ENCODE measurements at regions not wholly inside any gene's neighbourhood (a gene's known extent, or its start where the extent isn't known, plus 50 kb on each side); places are given as distances from the start of the nearest gene placed in this dataset.

GRCh38 chr2:238576674-238577073, 149.9 kb downstream of the ASB1 start:
- Mint-ChIP-seq H3K27me3 (peaks cover 2% of the 10 kb centered on the region), H3K4me3 (no peak overlapping the region), H3K27ac (no peak overlapping the region), H3K9me3 (no peaks in the 10 kb centered on the region), H3K36me3 (ENCODE audit: low read depth) (no peaks in the 10 kb centered on the region), H3K4me1 (no peaks in the 10 kb centered on the region)
- intact Hi-C loops (cut with micrococcal nuclease), result no loop called here
- no peak for TF ChIP-seq CTCF (IDR thresholded peaks at IDR 0.05)
- ATAC-seq (ENCODE audit: low read depth), result no peak
- ChIA-PET CTCF (no interaction called here), POLR2A (no interaction called here)
- DNase-seq, result no peak

GRCh38 chr2:238578256-238578655, 151.5 kb downstream of the ASB1 start:
- Mint-ChIP-seq H3K36me3 (ENCODE audit: low read depth) (no peaks in the 10 kb centered on the region), H3K9me3 (no peaks in the 10 kb centered on the region), H3K4me3 (no peak overlapping the region), H3K27ac (no peak overlapping the region), H3K27me3 (peaks cover 2% of the 10 kb centered on the region), H3K4me1 (no peaks in the 10 kb centered on the region)
- TF ChIP-seq CTCF (IDR thresholded peaks at IDR 0.05), result no peak
- POLR2A ChIA-PET, result no interaction called here
- DNase-seq, result no peak
- intact Hi-C loops (cut with micrococcal nuclease), result no loop called here
- CTCF ChIA-PET, result no interaction called here
- no peak for ATAC-seq (ENCODE audit: low read depth)

- H3K27me3 Mint-ChIP-seq, result peaks cover 2% of the 10 kb centered on the region
- DNase-seq (no peak), ATAC-seq (ENCODE audit: low read depth) (no peak)
- H3K4me3 Mint-ChIP-seq, result no peak overlapping the region
- H3K36me3 Mint-ChIP-seq (ENCODE audit: low read depth), result no peaks in the 10 kb centered on the region
- intact Hi-C loops (cut with micrococcal nuclease), result no loop called here
- CTCF ChIA-PET, result no interaction called here
- no peaks in the 10 kb centered on the region for H3K4me1 Mint-ChIP-seq
- peaks cover 5% of the 10 kb centered on the region for H3K9me3 Mint-ChIP-seq
- no peak for TF ChIP-seq CTCF (IDR thresholded peaks at IDR 0.05)
- H3K27ac Mint-ChIP-seq, result no peak overlapping the region
- POLR2A ChIA-PET, result no interaction called here
Measured at GRCh38 chr2:238580486-238580885, 153.8 kb downstream of the ASB1 start.

DNA sequence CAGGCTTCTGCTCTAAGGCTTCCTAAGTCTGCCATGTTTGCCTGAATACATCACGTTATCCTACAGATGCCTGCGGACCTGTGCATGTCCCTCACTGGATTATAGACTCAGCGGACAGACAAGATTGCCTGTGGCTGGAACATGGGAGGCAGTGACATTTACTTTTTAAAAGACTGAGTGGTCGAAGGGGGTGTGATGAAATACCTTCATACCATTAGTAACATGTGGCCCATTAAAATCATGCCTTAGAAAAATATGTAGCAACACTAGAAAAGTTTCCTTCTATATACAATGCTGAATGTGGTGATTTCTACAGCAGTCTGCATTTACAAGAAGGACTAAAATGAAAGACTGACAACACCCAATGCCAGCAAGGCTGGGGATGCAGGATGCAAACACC, 154.4 kb downstream of the ASB1 start:
- H3K27me3 Mint-ChIP-seq, result peaks cover 2% of the 10 kb centered on the region
- POLR2A ChIA-PET, result no interaction called here
- peaks cover 5% of the 10 kb centered on the region for H3K9me3 Mint-ChIP-seq
- intact Hi-C loops (cut with micrococcal nuclease), result no loop called here
- CTCF ChIA-PET, result no interaction called here
- H3K36me3 Mint-ChIP-seq (ENCODE audit: low read depth), result no peaks in the 10 kb centered on the region
- H3K4me3 Mint-ChIP-seq, result no peak overlapping the region
- no peak for TF ChIP-seq CTCF (IDR thresholded peaks at IDR 0.05)
- H3K4me1 Mint-ChIP-seq, result no peaks in the 10 kb centered on the region
- no peak for ATAC-seq (ENCODE audit: low read depth)
- DNase-seq, result no peak
- H3K27ac Mint-ChIP-seq, result no peak overlapping the region

GRCh38 chr2:238582159-238582558, 155.4 kb downstream of the ASB1 start:
- no peaks in the 10 kb centered on the region for H3K4me1 Mint-ChIP-seq
- peaks cover 5% of the 10 kb centered on the region for H3K9me3 Mint-ChIP-seq
- intact Hi-C loops (cut with micrococcal nuclease), result no loop called here
- no peak for ATAC-seq (ENCODE audit: low read depth)
- peaks cover 2% of the 10 kb centered on the region for H3K27me3 Mint-ChIP-seq
- H3K4me3 Mint-ChIP-seq, result no peak overlapping the region
- POLR2A ChIA-PET, result no interaction called here
- no peaks in the 10 kb centered on the region for H3K36me3 Mint-ChIP-seq (ENCODE audit: low read depth)
- H3K27ac Mint-ChIP-seq, result no peak overlapping the region
- CTCF ChIA-PET, result no interaction called here
- no peak for DNase-seq
- TF ChIP-seq CTCF (IDR thresholded peaks at IDR 0.05), result no peak
